ENCODE measurements at regions not wholly inside any gene's neighbourhood (a gene's known extent, or its start where the extent isn't known, plus 50 kb on each side); places are given as distances from the start of the nearest gene placed in this dataset.

DNA sequence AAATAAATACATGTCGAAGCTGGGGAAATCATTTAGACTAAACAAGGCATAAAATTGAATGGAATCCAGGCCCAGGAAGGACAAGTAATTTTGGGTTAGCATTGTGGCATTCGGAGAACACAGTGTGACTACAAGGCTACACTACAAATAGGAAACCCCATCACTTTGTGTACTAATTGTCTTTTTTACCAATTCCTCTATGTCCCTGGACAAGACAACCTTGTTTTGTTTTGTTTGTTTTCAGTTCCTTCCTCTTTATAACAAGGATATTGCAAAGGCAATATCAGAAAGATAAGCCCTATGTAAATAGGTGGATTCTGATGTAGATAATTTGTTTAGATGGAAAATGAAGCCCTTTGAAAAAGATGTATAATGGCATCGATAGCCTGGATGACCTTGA is 215.9 kb upstream of the MKLN1 start:
- DNase-seq (no peak), ATAC-seq (no peak)
- intact Hi-C loops (cut with DNase I): loop anchor here (5.0 to 10.0 kb wide), 3 partner anchors 73 to 193 kb away; no protein-coding TSS in a partner anchor

DNA sequence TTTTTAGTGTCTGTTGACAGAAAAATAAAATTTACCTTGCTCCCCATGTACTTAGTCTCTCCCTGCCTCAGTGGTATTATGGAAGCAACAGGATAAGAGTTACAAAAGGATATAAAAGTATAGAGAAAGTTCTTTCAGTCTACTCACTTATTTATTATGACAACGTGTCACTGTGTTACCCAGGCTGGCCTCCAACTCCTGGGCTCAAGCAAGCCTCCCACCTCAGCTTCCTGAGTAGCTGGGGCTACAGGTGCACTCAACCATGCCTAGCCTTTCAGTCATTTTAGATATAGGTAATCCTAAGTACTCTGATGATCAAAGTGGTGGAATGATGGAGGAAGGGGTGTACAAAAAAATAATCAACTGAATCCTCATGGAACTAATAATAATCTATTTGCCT is 215.2 kb upstream of the MKLN1 start:
- DNase-seq (no peak), ATAC-seq (no peak)
- intact Hi-C loops (cut with DNase I): loop anchor here (5.0 to 10.0 kb wide), 3 partner anchors 72 to 192 kb away; no protein-coding TSS in a partner anchor

DNA sequence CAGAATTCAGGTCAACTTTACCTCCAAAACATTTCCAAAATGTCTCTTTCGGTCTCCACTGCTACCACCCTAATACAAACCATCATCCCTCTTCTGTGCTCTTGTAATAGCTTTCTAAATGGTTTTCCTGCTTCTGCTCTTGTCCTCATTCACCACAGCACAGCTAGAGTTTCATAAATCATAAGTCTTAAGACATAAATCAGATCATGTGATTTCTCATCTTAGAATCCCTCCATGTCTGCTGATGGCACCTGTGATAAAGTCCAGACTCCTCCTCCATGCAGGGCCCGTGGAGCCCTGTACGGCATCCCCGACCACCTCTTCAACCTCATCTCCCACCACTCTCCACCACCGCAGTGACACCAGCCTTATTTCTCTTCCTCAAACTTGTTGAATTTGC is 212.3 kb upstream of the MKLN1 start:
- ATAC-seq (no peak), DNase-seq (no peak)
- intact Hi-C loops (cut with DNase I): loop anchor here (10.0 kb wide), 2 partner anchors 69 to 189 kb away; no protein-coding TSS in a partner anchor

DNA sequence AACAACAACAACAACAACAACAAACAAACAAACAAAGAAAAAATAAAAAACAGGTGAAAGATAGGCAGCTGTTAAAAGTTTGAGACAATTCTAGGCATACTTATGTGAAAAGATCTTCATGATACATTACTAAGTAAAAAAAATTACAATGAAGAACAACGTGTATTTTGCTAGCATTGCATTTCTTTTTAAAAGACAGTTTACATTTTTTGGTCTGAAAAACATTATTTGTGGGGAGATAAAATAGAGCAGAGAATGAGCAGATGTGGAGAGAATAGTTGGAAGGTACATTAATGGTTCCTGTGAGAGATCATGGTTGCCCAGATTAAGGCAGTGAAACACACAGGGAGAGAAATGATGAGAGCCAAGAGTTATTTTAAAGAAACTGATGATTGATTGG is 210.2 kb upstream of the MKLN1 start:
- DNase-seq: no peak
- ATAC-seq: no peak
- intact Hi-C loops (cut with DNase I): loop anchor here (10.0 kb wide), 2 partner anchors 67 to 187 kb away; no protein-coding TSS in a partner anchor

DNA sequence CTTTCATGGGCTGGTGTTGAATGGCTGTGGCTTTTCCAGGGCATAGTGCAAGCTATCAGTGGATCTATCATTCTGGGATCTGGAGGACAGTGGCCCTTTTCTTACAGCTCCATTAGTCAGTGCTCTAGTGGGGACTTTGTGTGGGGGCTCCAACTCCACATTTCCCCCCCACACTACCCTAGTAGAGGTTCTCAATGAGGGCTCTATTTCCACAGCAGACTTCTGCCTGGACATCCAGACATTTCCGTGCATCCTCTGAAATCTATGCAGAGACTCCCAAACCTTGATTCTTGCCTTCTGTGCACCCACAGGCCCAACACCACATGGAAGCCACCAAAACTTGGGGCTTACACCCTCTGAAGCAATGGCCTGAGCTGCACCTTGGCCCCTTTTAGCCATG is 208.3 kb upstream of the MKLN1 start:
- ATAC-seq (no peak), DNase-seq (no peak)
- intact Hi-C loops (cut with DNase I): loop anchor here (10.0 kb wide), 2 partner anchors 65 to 185 kb away; no protein-coding TSS in a partner anchor

DNA sequence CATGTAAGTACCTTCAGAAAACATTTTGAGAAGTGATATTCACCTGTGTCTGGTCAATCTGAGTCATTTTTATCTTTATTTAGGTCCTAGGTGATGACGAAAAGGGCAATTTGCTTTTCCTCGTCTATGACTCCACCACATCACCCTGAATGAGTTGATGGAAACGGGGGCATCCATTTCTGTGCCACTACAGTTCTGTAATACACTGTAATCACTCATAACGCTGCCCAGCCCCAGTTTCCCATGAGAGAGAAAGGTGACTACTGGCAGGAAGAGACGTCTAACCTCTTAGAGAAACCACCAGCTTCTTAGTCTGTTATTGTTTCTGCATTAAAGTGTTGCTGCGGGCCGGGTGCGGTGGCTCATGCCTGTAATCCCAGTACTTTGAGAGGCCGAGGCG is 205.3 kb upstream of the MKLN1 start:
- ATAC-seq: no peak
- no peak for DNase-seq
- intact Hi-C loops (cut with DNase I): no loop called here

DNA sequence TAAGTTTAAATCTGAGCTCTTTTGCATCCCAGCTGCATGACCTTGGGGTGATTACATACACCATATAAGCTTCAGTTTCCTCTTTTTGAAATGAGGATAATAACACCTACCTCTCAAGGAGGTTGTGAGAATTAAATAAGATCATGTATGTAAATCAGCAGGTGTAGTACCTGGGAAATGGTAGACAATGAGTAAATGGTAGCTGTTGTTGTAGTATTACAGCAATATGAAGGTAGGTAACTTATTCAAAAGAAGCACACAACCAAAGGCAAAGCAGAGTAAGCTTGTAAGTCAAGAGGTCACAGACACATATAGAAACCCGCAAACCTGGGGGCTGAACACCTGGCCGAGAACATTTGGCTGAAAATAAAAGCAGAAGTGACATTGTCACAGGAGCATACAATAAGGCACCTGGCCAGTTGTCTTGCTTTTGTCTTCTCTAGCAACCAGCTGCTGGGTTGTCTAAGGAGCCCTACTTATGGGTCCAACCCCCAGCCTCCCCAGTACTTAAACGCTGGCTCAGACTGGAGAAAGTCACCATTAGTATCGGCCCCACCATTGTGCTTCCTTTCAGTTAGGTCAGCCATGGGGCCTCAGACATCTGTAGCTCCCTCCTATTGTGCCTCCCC is 203.6 kb upstream of the MKLN1 start:
- ATAC-seq (no peak), DNase-seq (no peak)
- intact Hi-C loops (cut with DNase I): no loop called here

DNA sequence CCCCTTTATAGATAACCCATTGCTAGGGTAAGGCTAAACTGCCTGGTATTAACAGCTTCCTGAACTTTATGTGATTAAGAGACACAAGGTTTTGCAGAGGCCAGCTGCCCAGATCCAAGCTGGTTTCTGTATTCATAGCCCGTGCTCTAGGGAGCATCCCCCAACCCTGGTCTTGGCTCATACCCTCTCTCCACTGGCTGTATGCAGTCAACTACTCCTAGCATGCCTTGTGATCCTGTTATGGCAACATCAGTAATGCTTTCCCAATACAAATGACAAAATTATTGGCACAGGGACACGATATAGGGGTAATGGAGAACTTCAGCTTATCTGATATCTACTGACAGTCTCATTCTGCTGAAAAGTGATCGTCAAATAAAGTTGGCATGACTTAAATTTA is 202.8 kb upstream of the MKLN1 start:
- DNase-seq (no peak), ATAC-seq (no peak)
- intact Hi-C loops (cut with DNase I): no loop called here

DNA sequence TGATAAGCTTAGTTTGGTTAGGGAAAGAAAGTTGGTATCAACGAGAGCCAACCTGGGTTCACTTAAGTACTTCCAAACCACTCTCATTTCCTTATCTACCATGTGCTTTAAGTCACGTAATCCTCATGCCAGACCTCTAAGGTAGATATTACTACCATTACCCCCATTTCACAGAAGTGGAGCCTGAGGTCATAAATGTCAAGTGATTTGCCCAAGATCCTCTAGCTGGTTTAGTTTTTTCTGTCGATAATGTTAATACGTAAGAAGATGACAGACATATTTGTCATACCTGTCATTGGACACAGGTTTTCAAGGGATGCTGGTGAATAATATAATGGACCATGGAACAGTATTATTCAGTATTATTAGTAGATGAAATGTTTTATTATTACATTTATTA is 197.4 kb upstream of the MKLN1 start:
- no peak for ATAC-seq

DNA sequence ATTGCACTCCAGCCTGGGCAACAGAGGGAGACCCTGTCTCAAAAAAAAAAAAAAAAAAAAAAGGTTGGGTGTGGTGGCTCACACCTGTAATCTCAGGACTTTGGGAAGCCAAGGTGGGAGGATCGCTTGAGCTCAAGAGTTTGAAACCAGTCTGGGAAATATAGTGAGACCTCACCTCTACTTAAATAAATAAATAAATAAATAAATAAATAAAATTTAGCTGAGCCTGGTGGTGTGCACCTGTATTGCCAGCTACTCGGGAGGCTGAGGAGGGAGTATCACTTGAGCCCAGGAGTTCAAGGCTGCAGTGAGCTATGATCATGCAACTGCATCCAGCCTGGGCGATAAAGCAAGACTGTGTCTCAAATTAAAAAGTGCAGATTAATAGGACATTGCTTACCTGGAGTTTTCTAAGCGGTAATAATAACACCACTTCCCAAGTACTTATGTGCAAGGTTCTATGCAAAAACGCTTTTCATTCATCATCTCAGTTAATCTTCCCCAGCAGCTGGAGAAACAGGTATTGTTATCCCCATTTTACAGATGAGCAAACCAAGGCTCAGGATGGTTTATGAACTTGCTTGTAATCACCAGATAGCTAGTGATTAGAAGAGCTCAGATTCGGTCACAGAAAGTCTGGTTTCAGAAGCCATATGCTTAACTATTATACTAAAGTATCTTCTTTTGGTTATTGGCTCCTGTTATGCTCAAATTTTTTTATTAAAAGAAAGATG is 196.5 kb upstream of the MKLN1 start:
- ATAC-seq: no peak
- no peak for DNase-seq
- intact Hi-C loops (cut with DNase I): no loop called here

More for the DNA sequence above, 197.4 kb upstream of the MKLN1 start:
- DNase-seq: no peak
- intact Hi-C loops (cut with DNase I): no loop called here

DNA sequence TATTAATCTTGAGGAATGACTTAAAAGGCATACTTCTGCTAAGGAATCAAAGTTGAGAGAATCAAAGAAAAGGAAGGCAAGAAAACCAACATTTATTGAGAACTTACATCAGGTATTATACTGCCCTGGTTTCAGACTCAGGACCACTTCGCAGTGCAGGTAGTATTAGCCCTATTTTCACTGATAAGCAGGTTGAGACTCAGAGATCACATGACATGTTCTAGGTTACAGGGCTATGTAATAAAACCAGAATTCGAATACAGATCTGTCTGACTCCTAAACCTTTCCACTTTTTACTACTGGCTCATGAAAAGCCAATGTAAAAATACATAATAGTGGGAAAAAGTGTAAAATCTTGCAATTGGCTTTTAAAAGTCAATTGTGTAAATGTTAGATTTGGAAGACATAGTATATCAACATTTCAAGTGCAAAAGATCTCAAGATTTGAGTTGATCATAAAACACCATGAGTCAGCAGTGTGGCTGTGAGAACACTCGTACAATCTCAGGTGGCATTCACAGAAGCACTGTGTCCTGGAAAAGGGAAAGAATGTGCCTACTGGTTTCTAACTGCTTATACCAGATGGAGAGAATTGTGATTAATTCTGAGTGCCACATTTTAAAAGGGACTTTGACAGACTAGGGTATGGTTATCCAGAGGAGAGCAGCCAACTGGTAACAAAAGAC is 195.8 kb upstream of the MKLN1 start:
- DNase-seq: no peak
- intact Hi-C loops (cut with DNase I): no loop called here
- no peak for ATAC-seq

DNA sequence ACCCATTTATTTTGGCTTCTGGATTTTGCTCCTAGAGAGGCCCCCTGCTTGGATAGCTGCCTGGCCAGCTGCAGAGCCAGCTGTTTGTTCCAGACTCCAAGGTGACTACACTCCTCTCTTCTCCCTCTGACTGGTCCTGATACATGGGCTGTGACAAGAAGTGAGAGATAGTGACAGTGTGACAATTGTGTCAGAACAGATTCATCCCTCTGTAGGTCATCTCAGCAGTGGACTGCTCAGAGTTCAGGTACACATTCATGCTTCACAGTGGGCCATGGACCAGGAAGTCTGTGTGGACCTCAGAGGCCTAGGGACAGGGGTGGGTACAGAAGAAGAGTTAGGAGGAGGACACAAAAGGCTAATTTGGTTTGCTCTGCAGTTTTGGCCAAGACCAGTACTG is 188.2 kb upstream of the MKLN1 start:
- DNase-seq (no peak), ATAC-seq (no peak)
- intact Hi-C loops (cut with DNase I): no loop called here

DNA sequence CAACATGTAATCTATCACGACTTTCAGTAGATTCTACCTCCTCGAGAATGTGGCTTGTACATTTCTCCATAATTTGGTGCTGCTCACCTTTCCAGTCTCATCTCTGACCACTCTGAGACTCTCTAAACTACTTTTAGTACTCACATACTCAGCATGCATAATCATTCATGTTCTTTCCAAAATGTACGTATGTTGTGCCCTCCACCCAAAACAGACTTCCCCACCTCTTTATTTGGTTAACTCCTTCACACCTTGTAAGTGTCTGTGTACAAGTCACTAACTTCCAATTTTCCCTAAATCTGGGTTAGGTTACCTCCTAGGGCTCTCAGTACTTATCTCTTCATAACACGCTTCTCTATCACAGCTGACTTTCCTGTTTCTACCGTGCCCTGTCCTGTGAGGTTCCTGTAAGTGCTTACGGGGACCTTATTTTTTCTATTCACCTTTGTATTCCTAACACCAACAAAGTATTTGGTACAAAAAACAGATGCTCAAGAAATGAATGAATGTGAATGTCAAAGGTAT is 186.2 kb upstream of the MKLN1 start:
- DNase-seq (no peak), ATAC-seq (no peak)
- intact Hi-C loops (cut with DNase I): no loop called here

DNA sequence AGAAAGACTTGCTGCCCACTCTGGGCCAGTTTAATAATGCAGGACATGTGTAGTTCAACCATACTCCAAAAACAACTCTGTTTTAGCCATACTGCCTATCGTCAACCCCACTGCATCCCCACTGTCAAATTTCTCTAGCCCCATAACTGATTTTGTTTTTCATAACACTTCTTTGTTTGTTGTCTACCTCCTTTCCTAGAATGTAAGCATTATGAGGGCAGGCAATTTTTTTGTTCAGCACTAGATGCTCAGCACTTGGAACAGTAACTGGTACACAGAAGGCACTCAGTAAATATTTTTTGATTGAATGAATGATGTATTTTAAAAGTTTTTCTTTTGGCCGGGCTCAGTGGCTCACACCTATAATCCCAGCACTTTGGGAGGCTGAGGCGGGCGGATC is 183.8 kb upstream of the MKLN1 start:
- no peak for ATAC-seq

DNA sequence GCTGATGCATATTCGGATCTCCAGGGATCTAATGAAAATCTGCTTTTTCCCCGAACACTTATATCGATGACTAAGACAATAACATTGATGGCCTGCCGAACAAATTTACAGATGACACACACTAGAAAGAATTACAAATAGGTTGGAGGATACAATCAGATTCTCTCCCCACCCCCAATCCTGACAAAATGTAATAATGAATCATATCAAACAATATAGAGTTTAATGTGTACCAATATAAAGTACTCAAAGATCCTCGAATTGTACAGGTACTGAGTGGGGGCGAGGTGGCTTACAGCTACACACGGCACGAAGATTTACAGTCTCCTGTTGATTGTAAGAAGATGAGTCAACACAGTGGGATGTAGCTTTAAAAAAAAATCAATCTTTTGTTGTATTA is 182.7 kb upstream of the MKLN1 start:
- ATAC-seq (no peak), DNase-seq (no peak)
- intact Hi-C loops (cut with DNase I): no loop called here

More for the DNA sequence above, 183.8 kb upstream of the MKLN1 start:
- no peak for DNase-seq
- intact Hi-C loops (cut with DNase I): no loop called here

DNA sequence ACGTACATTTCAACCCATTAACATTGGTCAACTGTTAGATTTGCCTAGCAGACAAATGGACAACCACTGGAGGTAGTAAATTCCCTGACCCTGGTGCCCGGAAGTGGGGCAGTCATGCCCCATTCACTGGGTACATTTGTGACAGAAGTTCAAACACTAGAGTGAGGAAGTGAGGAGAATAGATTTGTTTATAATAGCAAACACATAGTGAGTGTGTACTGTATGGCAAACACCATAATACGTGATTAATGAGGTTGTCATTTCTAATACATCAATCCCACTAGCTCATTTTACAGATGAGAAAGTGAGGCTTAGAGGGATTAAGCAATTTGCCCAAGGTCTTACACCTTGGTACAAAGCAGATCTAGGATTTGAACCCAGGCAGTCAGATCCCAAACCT is 181.9 kb upstream of the MKLN1 start:
- ATAC-seq: no peak
- intact Hi-C loops (cut with DNase I): no loop called here

DNA sequence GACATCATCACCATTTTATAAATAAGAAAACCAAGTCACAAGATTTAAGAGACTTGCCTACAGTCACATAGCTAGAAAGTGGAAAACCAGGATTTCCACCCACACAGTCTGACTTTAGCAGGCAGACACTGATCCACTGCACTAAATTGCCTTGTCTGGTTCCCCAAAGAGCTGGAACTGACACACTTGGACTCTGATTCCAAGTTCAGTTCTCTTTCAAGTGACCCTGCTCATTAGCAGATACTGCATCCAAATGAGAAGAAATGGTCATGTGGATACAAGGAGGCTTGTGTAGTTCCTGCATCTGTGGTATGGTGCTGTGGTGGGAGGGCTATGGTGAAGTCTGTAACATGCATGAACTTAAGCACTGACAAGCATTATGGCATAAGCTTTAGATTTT is 180.1 kb upstream of the MKLN1 start:
- peak in 1 of 2 donors; percentile 38 for ATAC-seq
- intact Hi-C loops (cut with DNase I): no loop called here
- DNase-seq: no peak

More for the DNA sequence above, 181.9 kb upstream of the MKLN1 start:
- no peak for DNase-seq

DNA sequence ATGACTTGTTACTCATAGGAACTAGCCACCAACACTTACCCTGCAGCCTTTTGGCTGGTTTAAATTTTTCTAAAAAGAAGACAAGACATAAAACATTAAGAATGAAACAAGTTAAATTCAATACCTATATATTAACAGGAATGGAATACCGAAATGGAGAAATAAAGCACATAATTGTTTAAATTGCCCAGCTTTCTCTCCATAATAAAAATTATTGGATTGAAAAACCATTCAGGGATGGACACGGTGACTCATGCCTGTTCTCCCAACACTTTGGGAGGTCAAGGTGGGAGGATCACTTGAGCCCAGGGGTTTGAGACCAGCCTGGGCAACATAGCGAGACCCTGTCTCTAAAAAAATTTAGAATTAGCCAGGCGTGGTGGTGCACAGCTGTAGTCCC is 179.4 kb upstream of the MKLN1 start:
- ATAC-seq (no peak), DNase-seq (no peak)
- intact Hi-C loops (cut with DNase I): no loop called here

DNA sequence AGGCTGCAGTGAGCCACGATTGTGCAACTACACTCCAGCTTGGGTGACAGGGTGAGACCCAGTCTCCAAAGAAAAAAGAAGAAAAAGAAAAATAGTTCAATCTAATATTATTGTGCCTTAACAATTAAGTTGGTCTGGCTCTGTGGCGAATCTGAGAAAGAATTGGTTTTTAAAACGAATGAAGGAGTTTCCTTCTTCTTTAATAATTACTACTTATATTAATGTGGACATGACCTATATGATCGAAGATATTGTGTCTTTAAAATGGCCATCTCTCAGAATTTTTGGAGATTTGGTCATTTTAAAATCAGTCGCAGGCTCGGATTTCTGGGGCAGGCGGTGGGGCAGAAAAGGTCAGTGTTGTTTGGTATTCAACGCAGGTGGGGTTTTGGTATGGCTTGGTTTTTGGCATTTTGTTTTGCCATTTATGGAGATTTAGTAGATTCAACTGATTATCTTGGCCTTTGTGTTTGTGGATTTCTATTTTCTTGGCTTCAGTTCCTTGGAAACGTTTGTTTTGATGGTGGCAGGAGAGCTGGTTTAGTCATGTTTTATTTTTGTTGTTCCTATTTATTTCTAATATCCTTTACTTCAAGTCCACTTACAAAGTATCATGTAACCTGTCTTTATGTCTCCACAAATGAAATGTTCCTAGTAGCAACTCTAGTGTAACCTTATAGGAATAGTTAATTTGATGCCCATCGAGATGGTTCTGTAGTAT is 178.8 kb upstream of the MKLN1 start:
- ATAC-seq: no peak
- no peak for DNase-seq
- intact Hi-C loops (cut with DNase I): no loop called here

DNA sequence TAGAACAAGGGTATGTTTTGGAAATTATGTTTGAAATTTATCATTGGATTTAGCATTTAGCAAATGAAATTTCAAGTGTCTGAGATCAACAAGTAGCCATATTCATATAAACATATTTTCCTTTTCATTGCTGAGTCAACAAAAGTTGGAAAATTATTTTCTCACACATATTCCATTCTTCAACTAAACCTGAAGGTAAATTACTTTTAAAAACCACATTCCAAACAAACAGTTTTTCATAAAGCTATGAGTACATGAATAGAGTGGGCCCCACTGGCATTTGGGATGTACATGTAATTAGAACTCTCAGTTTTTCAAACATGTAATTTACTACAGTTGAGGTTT is 178.3 kb upstream of the MKLN1 start:
- intact Hi-C loops (cut with DNase I): no loop called here
- no peak for ATAC-seq
- DNase-seq: no peak
